Mucosa of descending colon (tissue), 3 donors: ENCODE measurements at regions not wholly inside any gene's neighbourhood (a gene's known extent, or its start where the extent isn't known, plus 50 kb on each side); places are given as distances from the start of the nearest gene placed in this dataset.

Experiments used
- ATAC-seq: fragments of 200-7000 bp; cut with Tn5 transposase; one replicate; pipeline ENCODE4 v1.9.1; 2020; ENCODE audit warnings: mild to moderate bottlenecking, moderate library complexity
- DNase-seq, 3 donors: peaks; one replicate each; pipeline ENCODE4 v3.0.0-alpha.2; 2020
- H3K36me3 ChIP-seq: fragments of 200-600 bp; one replicate; pipeline ENCODE4 v1.8.0; 2021; ENCODE audit warnings: low read depth, mild to moderate bottlenecking
- H3K4me1 ChIP-seq: fragments of 200-600 bp; one replicate; pipeline ENCODE4 v1.8.0; 2021; ENCODE audit warnings: low read depth, mild to moderate bottlenecking
- H3K4me3 ChIP-seq: fragments of 200-600 bp; one replicate; pipeline ENCODE4 v1.8.0; 2021; ENCODE audit warnings: mild to moderate bottlenecking
- H3K9me3 ChIP-seq: fragments of 200-600 bp; one replicate; pipeline ENCODE4 v1.8.0; 2021; ENCODE audit warnings: mild to moderate bottlenecking
- intact Hi-C, 2 donors: fragments of 100-400 bp; cut with DNase I in 1 of 2; cut with micrococcal nuclease in 1 of 2; formaldehyde crosslinking; loops; one replicate each; pipeline versions ENCODE4 v1.11.0 to v1.11.1; 2022; cut with DNase I, micrococcal nuclease
- TF ChIP-seq, protein P1 (sequence below): fragments of 200-600 bp; IDR thresholded peaks from one replicate; pipeline ENCODE4 v1.8.0; 2022; ENCODE audit warnings: antibody characterized with exemption, mild to moderate bottlenecking
- donor health status: DM: no; HTN: no; CAD: no; lungs with moderate emphysema.
- donor health status: DM: no; HTN: no; CAD: no.
- donor health status: DM: no; HTN: yes; CAD: no.

DNA sequence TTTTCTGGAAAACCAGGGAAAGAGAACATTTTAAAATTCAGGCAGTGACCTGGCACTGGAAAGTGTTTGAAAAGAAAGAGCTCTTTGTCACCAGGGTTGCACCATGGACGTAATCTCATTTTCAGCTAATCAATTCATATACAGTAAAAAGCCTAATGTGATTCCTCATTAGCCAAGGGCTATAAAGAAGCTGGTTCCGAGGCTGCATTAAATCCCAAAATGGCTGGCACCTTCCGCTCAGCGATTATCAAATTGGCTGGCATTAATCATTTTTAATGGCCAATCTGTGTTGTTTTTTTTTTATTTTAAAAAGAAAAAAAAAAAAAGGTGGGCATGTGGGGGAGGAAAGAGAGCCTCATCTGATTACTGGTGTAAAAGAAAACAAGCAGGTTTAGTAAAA is 341.4 kb downstream of the RAB28 start:
- DNase-seq (no peak), ATAC-seq (no peak)
- Histone ChIP-seq H3K36me3 (no peaks in the 10 kb centered on the region), H3K4me3 (no peak overlapping the region), H3K4me1 (no peaks in the 10 kb centered on the region), H3K9me3 (no peaks in the 10 kb centered on the region)
- TF ChIP-seq, protein P1, sequence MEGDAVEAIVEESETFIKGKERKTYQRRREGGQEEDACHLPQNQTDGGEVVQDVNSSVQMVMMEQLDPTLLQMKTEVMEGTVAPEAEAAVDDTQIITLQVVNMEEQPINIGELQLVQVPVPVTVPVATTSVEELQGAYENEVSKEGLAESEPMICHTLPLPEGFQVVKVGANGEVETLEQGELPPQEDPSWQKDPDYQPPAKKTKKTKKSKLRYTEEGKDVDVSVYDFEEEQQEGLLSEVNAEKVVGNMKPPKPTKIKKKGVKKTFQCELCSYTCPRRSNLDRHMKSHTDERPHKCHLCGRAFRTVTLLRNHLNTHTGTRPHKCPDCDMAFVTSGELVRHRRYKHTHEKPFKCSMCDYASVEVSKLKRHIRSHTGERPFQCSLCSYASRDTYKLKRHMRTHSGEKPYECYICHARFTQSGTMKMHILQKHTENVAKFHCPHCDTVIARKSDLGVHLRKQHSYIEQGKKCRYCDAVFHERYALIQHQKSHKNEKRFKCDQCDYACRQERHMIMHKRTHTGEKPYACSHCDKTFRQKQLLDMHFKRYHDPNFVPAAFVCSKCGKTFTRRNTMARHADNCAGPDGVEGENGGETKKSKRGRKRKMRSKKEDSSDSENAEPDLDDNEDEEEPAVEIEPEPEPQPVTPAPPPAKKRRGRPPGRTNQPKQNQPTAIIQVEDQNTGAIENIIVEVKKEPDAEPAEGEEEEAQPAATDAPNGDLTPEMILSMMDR, result no peak
- intact Hi-C loops, result no loop called here

- no peaks in the 10 kb centered on the region for H3K4me1 ChIP-seq
- H3K9me3 ChIP-seq, result no peaks in the 10 kb centered on the region
- intact Hi-C loops, result no loop called here
- ATAC-seq (no peak), DNase-seq (no peak)
- TF ChIP-seq, protein P1, result no peak
- no peak overlapping the region for H3K4me3 ChIP-seq
- no peaks in the 10 kb centered on the region for H3K36me3 ChIP-seq
Observed at GRCh38 chr4:13142191-13142590, 341.9 kb downstream of the RAB28 start.

- H3K4me1 ChIP-seq, result no peaks in the 10 kb centered on the region
- ATAC-seq, result no peak
- TF ChIP-seq, protein P1, result no peak
Observed at GRCh38 chr4:13137390-13137789, 346.8 kb downstream of the RAB28 start.

DNA sequence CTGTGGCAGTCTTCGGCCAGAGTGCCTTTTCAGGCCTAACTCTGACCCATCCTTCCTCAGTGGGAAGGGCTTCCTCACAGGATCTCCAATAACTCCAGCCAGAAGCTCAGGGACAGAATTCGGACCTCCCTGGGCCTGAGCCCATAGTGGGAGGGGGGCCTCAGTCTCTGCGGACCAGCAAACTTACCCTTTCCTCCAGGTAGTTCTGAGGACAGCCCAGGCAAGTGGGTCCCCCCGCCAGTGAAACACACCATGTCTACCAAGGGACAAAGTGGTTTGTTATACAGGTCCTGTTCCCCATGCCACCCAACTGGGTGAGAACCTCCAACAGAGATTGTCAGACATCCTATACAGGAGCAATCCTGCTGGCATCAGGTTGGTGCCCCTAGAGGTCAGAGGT is 350.4 kb downstream of the RAB28 start:
- Histone ChIP-seq H3K36me3 (no peaks in the 10 kb centered on the region), H3K9me3 (no peaks in the 10 kb centered on the region), H3K4me1 (no peaks in the 10 kb centered on the region), H3K4me3 (no peak overlapping the region)
- DNase-seq (no peak), ATAC-seq (no peak)
- TF ChIP-seq, protein P1, result no peak
- intact Hi-C loops, result no loop called here

More at GRCh38 chr4:13137390-13137789, 346.8 kb downstream of the RAB28 start:
- no peaks in the 10 kb centered on the region for H3K9me3 ChIP-seq
- DNase-seq, result no peak
- intact Hi-C loops, result no loop called here
- H3K4me3 ChIP-seq, result no peak overlapping the region
- no peaks in the 10 kb centered on the region for H3K36me3 ChIP-seq

DNA sequence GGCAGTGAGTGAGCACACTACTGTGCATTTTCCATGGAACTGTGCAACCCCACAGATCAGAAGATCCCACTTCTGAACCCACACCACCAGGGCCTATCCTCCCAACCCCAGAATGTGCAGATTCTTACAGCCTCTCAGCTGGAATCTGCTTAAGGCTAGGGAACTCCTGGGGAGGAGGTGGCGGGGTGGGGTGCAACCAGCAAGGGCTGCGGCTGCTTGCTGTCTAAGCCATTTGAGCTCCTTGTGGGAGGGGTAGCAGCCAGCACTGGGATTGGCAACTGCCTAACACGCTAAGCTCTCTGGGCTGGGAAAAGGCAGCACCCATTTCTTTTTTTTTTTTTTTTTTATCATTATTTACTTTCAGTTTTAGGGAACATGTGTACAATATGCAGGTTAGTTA is 353.3 kb downstream of the RAB28 start:
- DNase-seq, result no peak
- H3K36me3 ChIP-seq, result no peaks in the 10 kb centered on the region
- ATAC-seq, result no peak
- intact Hi-C loops, result no loop called here
- H3K9me3 ChIP-seq, result no peaks in the 10 kb centered on the region
- TF ChIP-seq, protein P1, result no peak
- H3K4me3 ChIP-seq, result no peak overlapping the region
- H3K4me1 ChIP-seq, result no peaks in the 10 kb centered on the region

- ATAC-seq (no peak), DNase-seq (no peak)
- intact Hi-C loops, result no loop called here
- Histone ChIP-seq H3K9me3 (no peaks in the 10 kb centered on the region), H3K36me3 (no peaks in the 10 kb centered on the region), H3K4me3 (no peak overlapping the region), H3K4me1 (no peaks in the 10 kb centered on the region)
- TF ChIP-seq, protein P1, result no peak
Observed at GRCh38 chr4:13129095-13129494, 355.0 kb downstream of the RAB28 start.
